HEK293T (cell line): ENCODE measurements at regions not wholly inside any gene's neighbourhood (a gene's known extent, or its start where the extent isn't known, plus 50 kb on each side); places are given as distances from the start of the nearest gene placed in this dataset.

Experiments used
- BHLHE40 ChIP-seq: fragments of 450-650 bp; IDR thresholded peaks from 2 replicates; pipeline ENCODE4 v1.6.1; 2016; ENCODE audit warnings: mild to moderate bottlenecking, moderate library complexity, borderline replicate concordance
- FOXK2 ChIP-seq: fragments of 450-650 bp; IDR thresholded peaks from 2 replicates; pipeline ENCODE4 v1.6.1; 2016; ENCODE audit warnings: mild to moderate bottlenecking
- HDGF ChIP-seq: fragments of 450-650 bp; IDR thresholded peaks from 2 replicates; pipeline ENCODE4 v1.6.1; 2017; ENCODE audit warnings: antibody characterized with exemption, borderline replicate concordance
- NFRKB ChIP-seq: fragments of 450-650 bp; IDR thresholded peaks from 2 replicates; pipeline ENCODE4 v1.6.1; 2016; ENCODE audit warnings: mild to moderate bottlenecking, moderate library complexity
- SP1 ChIP-seq: fragments of 450-650 bp; IDR thresholded peaks from 2 replicates; pipeline ENCODE4 v1.6.1; 2017
- ZNF384 ChIP-seq: fragments of 450-650 bp; IDR thresholded peaks from 2 replicates; pipeline ENCODE4 v1.6.1; 2016

DNA sequence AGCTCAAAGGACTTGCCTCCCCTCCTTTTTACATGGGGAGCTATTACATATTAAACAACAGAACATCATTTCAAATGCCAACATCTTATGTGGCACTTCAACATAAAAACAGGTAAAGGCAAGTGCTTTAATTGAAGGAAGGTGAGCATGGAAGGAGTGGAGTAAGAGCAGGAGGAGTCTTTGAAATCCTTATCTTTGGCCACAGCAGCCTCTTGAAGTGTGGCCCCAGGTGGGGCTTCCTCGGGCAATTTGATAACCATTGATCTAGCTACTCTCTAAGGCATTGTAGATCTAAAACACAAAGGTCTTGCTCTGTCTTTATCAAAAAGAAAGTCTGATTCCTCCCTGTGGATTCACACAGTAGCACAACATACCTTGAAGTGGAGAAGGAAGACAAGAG, 70.9 kb upstream of the PPP2R5A start:
- no peak for TF ChIP-seq NFRKB
- TF ChIP-seq HDGF, result no peak
- no peak for TF ChIP-seq ZNF384
- TF ChIP-seq FOXK2, result no peak
- TF ChIP-seq BHLHE40, result no peak
- no peak for TF ChIP-seq SP1
